ENCODE measurements at regions not wholly inside any gene's neighbourhood (a gene's known extent, or its start where the extent isn't known, plus 50 kb on each side); places are given as distances from the start of the nearest gene placed in this dataset.

DNA sequence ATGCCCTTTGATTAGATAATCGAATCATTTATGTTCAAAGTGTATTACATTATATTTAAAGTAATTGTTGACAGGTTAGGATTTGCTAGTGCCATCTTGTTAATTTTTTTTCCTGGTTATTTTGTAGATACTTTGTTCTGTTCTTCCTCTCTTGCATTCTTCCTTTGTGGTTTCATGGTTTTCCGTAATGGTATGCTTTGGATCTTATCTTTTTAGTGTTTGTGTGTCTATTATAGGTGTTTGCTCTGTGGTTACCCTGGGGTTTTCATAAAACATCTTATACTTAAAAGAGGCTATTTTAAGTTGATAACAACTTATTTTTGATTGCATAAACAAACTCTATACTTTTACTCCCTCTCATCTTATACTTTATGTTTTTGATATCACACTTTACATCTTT is 108.2 kb upstream of the SRD5A3 start:
- TF ChIP-seq, protein P1, sequence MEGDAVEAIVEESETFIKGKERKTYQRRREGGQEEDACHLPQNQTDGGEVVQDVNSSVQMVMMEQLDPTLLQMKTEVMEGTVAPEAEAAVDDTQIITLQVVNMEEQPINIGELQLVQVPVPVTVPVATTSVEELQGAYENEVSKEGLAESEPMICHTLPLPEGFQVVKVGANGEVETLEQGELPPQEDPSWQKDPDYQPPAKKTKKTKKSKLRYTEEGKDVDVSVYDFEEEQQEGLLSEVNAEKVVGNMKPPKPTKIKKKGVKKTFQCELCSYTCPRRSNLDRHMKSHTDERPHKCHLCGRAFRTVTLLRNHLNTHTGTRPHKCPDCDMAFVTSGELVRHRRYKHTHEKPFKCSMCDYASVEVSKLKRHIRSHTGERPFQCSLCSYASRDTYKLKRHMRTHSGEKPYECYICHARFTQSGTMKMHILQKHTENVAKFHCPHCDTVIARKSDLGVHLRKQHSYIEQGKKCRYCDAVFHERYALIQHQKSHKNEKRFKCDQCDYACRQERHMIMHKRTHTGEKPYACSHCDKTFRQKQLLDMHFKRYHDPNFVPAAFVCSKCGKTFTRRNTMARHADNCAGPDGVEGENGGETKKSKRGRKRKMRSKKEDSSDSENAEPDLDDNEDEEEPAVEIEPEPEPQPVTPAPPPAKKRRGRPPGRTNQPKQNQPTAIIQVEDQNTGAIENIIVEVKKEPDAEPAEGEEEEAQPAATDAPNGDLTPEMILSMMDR (optimal IDR thresholded peaks at IDR 0.05 in 1 of 3, IDR thresholded peaks at IDR 0.05 in 1 of 3, conservative IDR thresholded peaks at IDR 0.05 in 1 of 3; ENCODE audit: extremely low read depth in 1 of 3, insufficient read depth in 2 of 3, low read length in 3 of 3), result no peak
- TF ChIP-seq EZH2 (IDR thresholded peaks at IDR 0.05; ENCODE audit: low read length), result no peak

Measured in keratinocyte (primary cell).